ENCODE measurements at regions not wholly inside any gene's neighbourhood (a gene's known extent, or its start where the extent isn't known, plus 50 kb on each side); places are given as distances from the start of the nearest gene placed in this dataset.

DNA sequence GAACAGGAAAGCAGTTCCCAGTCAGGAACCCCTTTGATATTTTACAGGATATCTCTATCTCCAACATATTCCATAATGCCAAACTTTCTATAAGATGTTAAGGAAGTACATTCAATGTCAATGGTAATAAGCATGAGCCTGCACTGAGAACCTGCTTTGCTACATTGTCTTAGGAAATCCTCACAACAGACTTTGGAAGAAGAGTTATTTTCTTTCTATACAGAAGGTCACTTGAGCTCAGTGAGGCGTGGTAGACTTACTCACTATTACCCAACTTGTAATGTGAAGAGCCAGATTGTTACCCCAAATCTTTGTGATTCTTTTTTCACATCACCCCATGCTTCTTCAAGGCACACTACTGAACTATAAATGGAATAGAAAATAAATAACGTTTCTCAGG is 435.9 kb downstream of the DNAH5 start:
- TF ChIP-seq GLIS3 (CRISPR knock-in tag; IDR thresholded peaks at IDR 0.05): no peak
- no peak for TF ChIP-seq ARNTL (CRISPR knock-in tag; IDR thresholded peaks at IDR 0.05; ENCODE audit: borderline replicate concordance, low read depth)
- TF ChIP-seq, protein P1, sequence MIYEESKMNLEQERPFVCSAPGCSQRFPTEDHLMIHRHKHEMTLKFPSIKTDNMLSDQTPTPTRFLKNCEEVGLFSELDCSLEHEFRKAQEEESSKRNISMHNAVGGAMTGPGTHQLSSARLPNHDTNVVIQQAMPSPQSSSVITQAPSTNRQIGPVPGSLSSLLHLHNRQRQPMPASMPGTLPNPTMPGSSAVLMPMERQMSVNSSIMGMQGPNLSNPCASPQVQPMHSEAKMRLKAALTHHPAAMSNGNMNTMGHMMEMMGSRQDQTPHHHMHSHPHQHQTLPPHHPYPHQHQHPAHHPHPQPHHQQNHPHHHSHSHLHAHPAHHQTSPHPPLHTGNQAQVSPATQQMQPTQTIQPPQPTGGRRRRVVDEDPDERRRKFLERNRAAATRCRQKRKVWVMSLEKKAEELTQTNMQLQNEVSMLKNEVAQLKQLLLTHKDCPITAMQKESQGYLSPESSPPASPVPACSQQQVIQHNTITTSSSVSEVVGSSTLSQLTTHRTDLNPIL (CRISPR knock-in tag; IDR thresholded peaks at IDR 0.05; ENCODE audit: low read depth): no peak
- TF ChIP-seq RARB (CRISPR knock-in tag; IDR thresholded peaks at IDR 0.05): no peak
- ATAC-seq: no peak

DNA sequence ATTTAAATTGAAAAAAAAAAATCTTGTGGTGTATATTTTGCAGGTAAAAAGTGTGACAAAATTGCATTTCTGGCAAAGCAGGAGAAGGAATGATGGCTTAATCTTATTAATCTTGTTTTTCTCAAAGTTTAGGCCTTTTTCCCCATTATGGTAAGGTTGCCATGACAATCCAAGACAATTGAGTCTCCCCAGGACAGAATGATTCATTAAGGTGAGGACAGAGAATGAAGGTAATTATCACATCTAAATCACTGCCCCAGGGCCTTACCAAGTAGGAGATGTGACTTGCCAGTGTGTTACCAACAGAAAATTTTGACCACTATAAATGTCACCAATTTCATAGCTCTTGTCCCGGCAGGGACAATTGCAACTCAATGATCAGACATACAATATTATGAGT is 439.2 kb downstream of the DNAH5 start:
- ATAC-seq: no peak
- TF ChIP-seq, protein P2, sequence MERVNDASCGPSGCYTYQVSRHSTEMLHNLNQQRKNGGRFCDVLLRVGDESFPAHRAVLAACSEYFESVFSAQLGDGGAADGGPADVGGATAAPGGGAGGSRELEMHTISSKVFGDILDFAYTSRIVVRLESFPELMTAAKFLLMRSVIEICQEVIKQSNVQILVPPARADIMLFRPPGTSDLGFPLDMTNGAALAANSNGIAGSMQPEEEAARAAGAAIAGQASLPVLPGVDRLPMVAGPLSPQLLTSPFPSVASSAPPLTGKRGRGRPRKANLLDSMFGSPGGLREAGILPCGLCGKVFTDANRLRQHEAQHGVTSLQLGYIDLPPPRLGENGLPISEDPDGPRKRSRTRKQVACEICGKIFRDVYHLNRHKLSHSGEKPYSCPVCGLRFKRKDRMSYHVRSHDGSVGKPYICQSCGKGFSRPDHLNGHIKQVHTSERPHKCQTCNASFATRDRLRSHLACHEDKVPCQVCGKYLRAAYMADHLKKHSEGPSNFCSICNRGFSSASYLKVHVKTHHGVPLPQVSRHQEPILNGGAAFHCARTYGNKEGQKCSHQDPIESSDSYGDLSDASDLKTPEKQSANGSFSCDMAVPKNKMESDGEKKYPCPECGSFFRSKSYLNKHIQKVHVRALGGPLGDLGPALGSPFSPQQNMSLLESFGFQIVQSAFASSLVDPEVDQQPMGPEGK (CRISPR knock-in tag; IDR thresholded peaks at IDR 0.05; ENCODE audit: borderline replicate concordance): no peak
- TF ChIP-seq ZNF8 (CRISPR knock-in tag; IDR thresholded peaks at IDR 0.05) (no peak), GLIS3 (CRISPR knock-in tag; IDR thresholded peaks at IDR 0.05) (no peak), OSR1 (CRISPR knock-in tag; IDR thresholded peaks at IDR 0.05) (no peak), ISL1 (CRISPR knock-in tag; IDR thresholded peaks at IDR 0.05) (no peak), ZNF70 (CRISPR knock-in tag; IDR thresholded peaks at IDR 0.05) (no peak), CSDC2 (CRISPR knock-in tag; IDR thresholded peaks at IDR 0.05) (no peak), ARNTL (CRISPR knock-in tag; IDR thresholded peaks at IDR 0.05; ENCODE audit: borderline replicate concordance, low read depth) (no peak), ZFP3 (CRISPR knock-in tag; IDR thresholded peaks at IDR 0.05) (no peak), ESRRG (CRISPR knock-in tag; IDR thresholded peaks at IDR 0.05) (no peak)
- TF ChIP-seq, protein P1 (CRISPR knock-in tag; IDR thresholded peaks at IDR 0.05; ENCODE audit: low read depth): no peak
- TF ChIP-seq, protein P3, sequence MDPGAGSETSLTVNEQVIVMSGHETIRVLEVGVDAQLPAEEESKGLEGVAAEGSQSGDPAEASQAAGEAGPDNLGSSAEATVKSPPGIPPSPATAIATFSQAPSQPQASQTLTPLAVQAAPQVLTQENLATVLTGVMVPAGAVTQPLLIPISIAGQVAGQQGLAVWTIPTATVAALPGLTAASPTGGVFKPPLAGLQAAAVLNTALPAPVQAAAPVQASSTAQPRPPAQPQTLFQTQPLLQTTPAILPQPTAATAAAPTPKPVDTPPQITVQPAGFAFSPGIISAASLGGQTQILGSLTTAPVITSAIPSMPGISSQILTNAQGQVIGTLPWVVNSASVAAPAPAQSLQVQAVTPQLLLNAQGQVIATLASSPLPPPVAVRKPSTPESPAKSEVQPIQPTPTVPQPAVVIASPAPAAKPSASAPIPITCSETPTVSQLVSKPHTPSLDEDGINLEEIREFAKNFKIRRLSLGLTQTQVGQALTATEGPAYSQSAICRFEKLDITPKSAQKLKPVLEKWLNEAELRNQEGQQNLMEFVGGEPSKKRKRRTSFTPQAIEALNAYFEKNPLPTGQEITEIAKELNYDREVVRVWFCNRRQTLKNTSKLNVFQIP (CRISPR knock-in tag; IDR thresholded peaks at IDR 0.05; ENCODE audit: borderline replicate concordance, low read depth): no peak
- TF ChIP-seq, protein P4, sequence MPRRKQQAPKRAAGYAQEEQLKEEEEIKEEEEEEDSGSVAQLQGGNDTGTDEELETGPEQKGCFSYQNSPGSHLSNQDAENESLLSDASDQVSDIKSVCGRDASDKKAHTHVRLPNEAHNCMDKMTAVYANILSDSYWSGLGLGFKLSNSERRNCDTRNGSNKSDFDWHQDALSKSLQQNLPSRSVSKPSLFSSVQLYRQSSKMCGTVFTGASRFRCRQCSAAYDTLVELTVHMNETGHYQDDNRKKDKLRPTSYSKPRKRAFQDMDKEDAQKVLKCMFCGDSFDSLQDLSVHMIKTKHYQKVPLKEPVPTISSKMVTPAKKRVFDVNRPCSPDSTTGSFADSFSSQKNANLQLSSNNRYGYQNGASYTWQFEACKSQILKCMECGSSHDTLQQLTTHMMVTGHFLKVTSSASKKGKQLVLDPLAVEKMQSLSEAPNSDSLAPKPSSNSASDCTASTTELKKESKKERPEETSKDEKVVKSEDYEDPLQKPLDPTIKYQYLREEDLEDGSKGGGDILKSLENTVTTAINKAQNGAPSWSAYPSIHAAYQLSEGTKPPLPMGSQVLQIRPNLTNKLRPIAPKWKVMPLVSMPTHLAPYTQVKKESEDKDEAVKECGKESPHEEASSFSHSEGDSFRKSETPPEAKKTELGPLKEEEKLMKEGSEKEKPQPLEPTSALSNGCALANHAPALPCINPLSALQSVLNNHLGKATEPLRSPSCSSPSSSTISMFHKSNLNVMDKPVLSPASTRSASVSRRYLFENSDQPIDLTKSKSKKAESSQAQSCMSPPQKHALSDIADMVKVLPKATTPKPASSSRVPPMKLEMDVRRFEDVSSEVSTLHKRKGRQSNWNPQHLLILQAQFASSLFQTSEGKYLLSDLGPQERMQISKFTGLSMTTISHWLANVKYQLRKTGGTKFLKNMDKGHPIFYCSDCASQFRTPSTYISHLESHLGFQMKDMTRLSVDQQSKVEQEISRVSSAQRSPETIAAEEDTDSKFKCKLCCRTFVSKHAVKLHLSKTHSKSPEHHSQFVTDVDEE (CRISPR knock-in tag; IDR thresholded peaks at IDR 0.05): no peak
- TF ChIP-seq, protein P5, sequence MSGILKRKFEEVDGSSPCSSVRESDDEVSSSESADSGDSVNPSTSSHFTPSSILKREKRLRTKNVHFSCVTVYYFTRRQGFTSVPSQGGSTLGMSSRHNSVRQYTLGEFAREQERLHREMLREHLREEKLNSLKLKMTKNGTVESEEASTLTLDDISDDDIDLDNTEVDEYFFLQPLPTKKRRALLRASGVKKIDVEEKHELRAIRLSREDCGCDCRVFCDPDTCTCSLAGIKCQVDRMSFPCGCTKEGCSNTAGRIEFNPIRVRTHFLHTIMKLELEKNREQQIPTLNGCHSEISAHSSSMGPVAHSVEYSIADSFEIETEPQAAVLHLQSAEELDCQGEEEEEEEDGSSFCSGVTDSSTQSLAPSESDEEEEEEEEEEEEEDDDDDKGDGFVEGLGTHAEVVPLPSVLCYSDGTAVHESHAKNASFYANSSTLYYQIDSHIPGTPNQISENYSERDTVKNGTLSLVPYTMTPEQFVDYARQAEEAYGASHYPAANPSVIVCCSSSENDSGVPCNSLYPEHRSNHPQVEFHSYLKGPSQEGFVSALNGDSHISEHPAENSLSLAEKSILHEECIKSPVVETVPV (CRISPR knock-in tag; IDR thresholded peaks at IDR 0.05): no peak

DNA sequence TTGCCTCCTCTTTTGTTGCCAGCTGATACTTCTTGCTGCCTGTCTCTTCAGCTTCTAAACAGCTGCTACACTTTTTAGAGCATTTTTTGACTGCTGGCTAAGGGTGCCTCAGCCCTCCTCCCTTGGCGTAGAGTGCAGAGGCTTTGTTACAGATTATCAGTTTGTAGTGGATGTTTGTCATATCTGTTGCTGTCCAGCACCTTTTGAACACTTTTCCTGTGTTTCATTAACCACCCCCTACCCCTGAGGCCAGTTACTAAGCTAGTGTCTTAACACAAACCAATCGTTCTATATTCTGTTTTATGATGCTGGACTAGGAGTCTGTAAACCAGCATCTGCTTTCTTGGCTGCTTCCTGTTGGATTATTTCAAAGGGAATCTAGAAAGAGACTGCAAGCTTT is 441.5 kb downstream of the DNAH5 start:
- no peak for TF ChIP-seq ZFP30 (CRISPR knock-in tag; IDR thresholded peaks at IDR 0.05)
- TF ChIP-seq, protein P4 (CRISPR knock-in tag; IDR thresholded peaks at IDR 0.05): no peak
- TF ChIP-seq, protein P3 (CRISPR knock-in tag; IDR thresholded peaks at IDR 0.05; ENCODE audit: borderline replicate concordance, low read depth): no peak
- TF ChIP-seq, protein P5 (CRISPR knock-in tag; IDR thresholded peaks at IDR 0.05): no peak
- no peak for TF ChIP-seq ISL1 (CRISPR knock-in tag; IDR thresholded peaks at IDR 0.05)
- no peak for ATAC-seq

All from SK-N-SH treated with all-trans-retinoic acid at 6 μM for 48 hours (cell line).